ENCODE measurements at regions not wholly inside any gene's neighbourhood (a gene's known extent, or its start where the extent isn't known, plus 50 kb on each side); places are given as distances from the start of the nearest gene placed in this dataset.
"Not testable (repeated sequence)": the region's sequence is repeated elsewhere in the genome, so short reads cannot be mapped to it uniquely, and the experiment has no call there.

GRCh38 chr15:31488437-31489204, 162.0 kb downstream of the KLF13 start:
- peak; percentile 86 for DNase-seq

DNA sequence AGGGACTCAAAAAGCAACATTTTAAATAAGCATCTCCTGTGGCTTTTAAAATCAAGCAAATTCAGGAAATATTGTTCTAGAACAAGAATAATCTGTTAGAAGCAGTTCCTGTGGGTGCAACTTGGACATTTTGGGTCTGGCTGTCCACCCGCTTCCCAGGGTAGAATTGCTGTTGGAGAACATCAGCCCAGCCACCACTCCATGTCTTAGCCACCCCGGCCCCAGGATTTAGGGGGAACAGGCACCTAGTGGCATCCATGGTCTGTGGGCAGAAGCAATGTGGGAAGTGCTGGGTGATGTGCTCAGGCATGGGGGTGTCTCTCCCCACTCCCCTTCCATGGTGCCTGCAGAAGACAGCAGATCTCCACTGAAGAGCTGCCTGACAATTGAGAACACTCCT, 162.6 kb downstream of the KLF13 start:
- no peak for DNase-seq

DNA sequence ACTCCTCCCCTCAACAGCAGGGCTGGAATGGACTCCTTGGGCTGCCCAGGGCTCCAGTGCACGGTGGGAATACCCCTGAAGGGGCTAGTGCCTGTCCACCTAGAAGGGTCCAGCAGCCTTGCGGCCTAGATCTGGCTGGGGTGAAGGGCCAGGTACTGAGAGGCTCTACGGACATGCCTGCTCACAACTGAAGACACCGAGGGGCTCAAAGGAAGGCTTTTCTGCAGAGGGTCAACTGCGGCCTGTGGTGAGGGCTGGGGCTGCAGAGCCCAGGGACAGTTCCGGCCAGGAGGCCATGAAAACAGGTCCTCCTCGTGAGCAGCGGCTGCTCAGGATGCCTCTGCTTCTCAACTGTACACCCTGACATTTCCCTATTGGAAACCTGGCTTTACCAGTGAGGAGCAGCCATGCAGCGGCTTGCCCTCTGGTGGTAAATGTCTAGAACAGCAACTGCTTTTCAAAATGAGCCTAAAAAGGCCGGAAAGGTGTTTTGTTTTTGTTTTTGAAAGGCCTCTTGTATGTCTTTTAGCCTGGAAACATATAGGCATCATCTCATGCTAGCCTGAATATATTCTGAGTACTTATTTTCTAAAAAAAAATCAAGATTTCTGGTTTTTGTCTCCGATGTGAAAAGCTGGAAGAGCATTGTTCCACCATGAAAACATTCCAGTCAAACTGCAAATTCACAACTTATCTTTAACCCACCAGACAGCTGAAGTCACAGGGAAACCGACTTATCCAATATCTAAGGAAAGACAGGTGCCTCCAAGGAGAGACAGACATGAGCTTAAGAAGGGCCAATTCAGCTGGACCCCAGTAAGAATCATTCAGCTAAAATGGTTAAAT, 163.4 kb downstream of the KLF13 start:
- peak; percentile 75 for DNase-seq

GRCh38 chr15:31494786-31495185, 168.2 kb downstream of the KLF13 start:
- DNase-seq = no peak

DNA sequence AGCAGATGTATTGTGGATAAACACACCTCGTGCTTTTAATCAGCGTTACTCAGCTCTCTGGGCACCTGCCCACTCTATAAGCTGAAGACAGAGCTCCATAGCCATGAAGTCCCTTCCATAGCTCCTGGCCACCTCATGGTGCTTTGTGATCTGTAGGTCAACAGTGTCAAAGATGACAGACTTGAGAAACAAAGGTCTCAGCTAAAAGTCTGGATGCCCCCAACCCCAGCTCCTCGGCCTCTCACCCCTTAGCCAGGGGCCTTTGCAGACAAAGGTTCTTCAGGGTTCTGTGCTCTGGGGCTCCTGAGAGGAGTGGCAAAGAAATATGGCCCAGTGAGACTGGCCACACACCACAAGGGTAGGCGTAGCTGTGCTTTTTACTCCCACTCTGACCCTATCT, 168.6 kb downstream of the KLF13 start:
- DNase-seq = no peak

DNA sequence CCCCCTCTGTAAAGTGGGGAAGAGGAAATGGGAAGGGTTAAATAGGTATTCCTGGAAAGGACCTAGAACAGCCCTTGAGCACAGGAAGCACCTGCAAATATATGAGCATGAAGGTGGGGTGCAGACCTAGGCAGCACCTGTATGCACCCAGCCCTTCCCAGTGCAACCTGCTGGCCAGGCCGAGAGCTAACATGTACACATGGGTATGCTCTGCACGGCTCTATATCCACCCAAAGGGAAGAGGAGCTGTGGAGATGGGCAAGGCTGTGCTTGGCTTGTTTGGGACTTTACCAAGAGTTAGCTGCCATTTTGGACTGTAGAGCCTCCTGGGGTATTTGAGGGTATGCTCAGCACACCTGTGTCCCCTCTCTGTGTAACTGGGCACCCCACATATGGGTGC, 171.2 kb downstream of the KLF13 start:
- no peak for DNase-seq

DNA sequence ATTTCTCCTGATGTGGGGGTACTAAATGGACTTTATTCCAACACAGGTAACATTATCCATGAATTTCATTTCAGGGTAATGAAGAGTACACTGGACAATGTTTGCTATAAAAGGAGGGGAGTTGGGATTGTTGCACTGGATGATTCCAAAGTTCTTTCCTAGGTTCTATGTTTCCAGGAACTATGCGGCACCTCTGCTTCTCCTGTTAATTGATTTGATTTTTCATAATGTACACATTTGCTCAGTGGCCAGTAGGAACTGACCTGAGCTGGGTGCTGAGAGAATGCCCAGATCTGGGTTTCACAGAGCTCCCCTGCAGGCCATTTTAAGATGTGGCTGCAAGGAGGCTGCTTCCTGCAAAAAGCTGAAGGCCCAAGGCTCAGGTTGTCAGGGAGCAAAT, 171.7 kb downstream of the KLF13 start:
- no peak for DNase-seq

- no peak for DNase-seq
These were observed 172.1 kb downstream of the KLF13 start for GRCh38 chr15:31498756-31499155.

- DNase-seq = no peak
These were observed 172.8 kb downstream of the KLF13 start for GRCh38 chr15:31499236-31499952.

GRCh38 chr15:31499953-31500765, 173.5 kb downstream of the KLF13 start:
- no peak for DNase-seq

GRCh38 chr15:31500766-31501449, 174.3 kb downstream of the KLF13 start:
- no peak for DNase-seq

- DNase-seq = no peak
These were observed 175.0 kb downstream of the KLF13 start for GRCh38 chr15:31501536-31502157.

DNA sequence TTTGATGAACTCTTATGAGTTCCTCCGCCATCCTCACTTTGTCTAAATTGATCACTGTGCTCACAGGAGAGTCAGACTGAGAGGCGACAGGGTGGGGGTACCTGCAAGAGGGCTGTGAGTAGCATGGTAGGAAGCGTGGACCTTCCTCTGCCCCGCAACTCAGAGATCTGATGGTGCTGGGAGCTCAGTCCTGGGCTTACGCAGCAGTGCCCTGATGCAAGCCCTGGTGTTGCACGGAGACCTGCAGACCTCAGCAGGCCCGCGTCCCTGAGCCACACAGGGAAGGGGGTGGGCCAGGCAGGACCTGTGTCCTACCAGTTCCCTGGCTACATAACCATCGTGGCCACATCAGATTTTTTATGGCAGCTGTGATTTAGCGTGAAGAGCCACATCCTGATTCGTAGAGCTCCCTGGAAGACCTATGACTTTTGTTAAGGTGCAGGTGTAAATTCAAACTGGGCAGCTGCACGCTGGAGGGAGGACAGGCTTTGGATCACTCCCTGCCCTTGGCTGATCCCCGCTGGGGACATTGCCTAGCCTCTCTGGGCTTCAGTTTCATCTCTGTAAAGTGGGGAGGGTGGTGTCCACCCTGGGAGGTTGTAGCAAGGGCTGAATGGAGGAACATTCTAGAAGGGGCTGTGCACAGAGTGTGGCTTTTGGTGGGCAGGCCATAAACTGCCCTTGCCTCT, 176.1 kb downstream of the KLF13 start:
- no peak for DNase-seq

DNA sequence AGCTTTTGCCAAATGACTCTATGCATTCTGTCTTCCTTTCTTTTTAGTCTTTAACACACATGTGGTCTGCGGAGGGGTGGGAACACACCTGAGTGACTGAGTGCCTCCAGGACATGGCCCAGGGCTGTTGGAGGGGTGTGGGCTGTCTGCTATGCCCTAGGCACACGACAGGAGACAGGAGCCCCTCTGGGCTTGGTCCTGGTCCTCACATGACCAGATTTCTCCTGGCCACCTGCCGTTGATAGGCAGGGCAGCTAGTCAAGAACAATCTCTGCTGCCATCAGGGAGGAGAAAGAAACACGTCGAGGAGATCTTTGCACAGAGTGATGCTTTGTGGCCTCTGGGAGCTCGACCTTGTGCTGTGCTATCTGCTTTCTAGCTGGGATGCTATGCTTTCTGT, 176.6 kb downstream of the KLF13 start:
- DNase-seq = no peak

GRCh38 chr15:31503758-31504461, 177.3 kb downstream of the KLF13 start:
- no peak for DNase-seq

- no peak for DNase-seq
These were observed 177.8 kb downstream of the KLF13 start for GRCh38 chr15:31504462-31504839.

- DNase-seq = not testable (repeated sequence)
These were observed 180.9 kb downstream of the KLF13 start for GRCh38 chr15:31507573-31507972.

DNA sequence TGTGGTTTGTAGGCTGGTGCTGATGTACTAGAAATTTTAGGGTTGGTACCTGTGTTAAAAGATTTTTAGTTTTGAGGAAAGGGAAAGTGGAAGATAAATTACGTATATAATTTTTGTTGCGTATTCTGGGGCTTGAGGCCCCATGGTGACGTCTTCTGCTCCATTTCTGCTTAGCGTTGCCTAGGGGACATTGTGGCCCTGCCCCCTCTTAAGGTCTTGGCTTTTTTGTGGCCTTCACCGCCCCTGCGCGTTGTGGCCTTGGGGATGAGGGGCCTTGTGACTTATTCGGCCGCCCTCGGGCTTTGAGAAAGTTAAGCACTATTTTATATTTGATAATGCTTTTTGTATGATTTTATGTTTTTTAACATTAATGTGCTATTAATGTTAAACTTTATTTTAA, 182.0 kb downstream of the KLF13 start:
- no peak for DNase-seq

DNA sequence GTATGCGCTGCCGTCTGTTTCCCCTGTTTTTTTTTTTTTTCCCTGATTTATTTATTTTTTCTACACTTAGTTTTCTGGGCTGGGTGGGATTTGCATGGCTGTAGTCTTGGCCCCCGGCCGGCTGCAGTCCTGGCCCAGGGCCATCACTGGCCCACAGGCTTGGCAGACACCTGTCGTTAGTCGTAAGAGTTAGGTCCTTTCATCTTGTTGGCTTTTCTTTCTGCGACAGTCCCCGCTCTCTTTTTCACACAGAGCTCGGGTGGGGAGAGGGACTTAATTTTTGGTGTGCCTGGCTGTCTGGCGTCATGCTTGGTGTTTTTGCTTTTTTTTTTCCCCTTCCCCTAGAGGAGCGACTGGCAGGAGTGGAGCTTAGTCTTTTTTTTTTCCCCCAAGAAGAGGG, 183.4 kb downstream of the KLF13 start:
- DNase-seq = no peak

GRCh38 chr15:31511707-31512310, 185.2 kb downstream of the KLF13 start:
- DNase-seq = no peak

All from NCI-H82 (cell line).